ENCODE measurements at regions not wholly inside any gene's neighbourhood (a gene's known extent, or its start where the extent isn't known, plus 50 kb on each side); places are given as distances from the start of the nearest gene placed in this dataset.
A peak's percentile ranks its signal among the peaks of the same experiment; 100 is the strongest.
"Not testable (repeated sequence)": the region's sequence is repeated elsewhere in the genome, so short reads cannot be mapped to it uniquely, and the experiment has no call there.

GRCh38 chr20:30286157-30286556 lies 971.3 kb upstream of the DEFB115 start:
- Histone ChIP-seq H3K9me3 (ENCODE audit: severe bottlenecking) (peaks cover 2% of the 10 kb centered on the region), H3K4me3 (ENCODE audit: severe bottlenecking) (no peak overlapping the region), H3K27ac (ENCODE audit: poor library complexity, severe bottlenecking) (no peak overlapping the region), H3K36me3 (ENCODE audit: low read depth) (no peaks in the 10 kb centered on the region), H3K27me3 (ENCODE audit: insufficient read depth, poor library complexity, severe bottlenecking) (no peaks in the 10 kb centered on the region), H3K4me1 (ENCODE audit: insufficient read depth, poor library complexity, severe bottlenecking) (peaks cover 4% of the 10 kb centered on the region)
- ATAC-seq (ENCODE audit: low read depth) (no peak), DNase-seq (ENCODE audit: low spot score) (peak; percentile 83)
- peak; percentile 17 for TF ChIP-seq CTCF (IDR thresholded peaks at IDR 0.05; ENCODE audit: poor library complexity, severe bottlenecking)

GRCh38 chr20:30287459-30287858 lies 970.0 kb upstream of the DEFB115 start:
- not testable (repeated sequence) for H3K27me3 ChIP-seq (ENCODE audit: insufficient read depth, poor library complexity, severe bottlenecking); H3K4me3 ChIP-seq (ENCODE audit: severe bottlenecking); H3K9me3 ChIP-seq (ENCODE audit: severe bottlenecking); ATAC-seq (ENCODE audit: low read depth); H3K4me1 ChIP-seq (ENCODE audit: insufficient read depth, poor library complexity, severe bottlenecking); H3K36me3 ChIP-seq (ENCODE audit: low read depth); H3K27ac ChIP-seq (ENCODE audit: poor library complexity, severe bottlenecking); DNase-seq (ENCODE audit: low spot score)

- TF ChIP-seq CTCF (IDR thresholded peaks at IDR 0.05; ENCODE audit: poor library complexity, severe bottlenecking): no peak
- H3K27ac ChIP-seq (ENCODE audit: poor library complexity, severe bottlenecking): no peak overlapping the region
- no peak overlapping the region for H3K4me3 ChIP-seq (ENCODE audit: severe bottlenecking)
- H3K36me3 ChIP-seq (ENCODE audit: low read depth): no peaks in the 10 kb centered on the region
- peaks cover 4% of the 10 kb centered on the region for H3K4me1 ChIP-seq (ENCODE audit: insufficient read depth, poor library complexity, severe bottlenecking)
- no peak for DNase-seq (ENCODE audit: low spot score)
- no peaks in the 10 kb centered on the region for H3K27me3 ChIP-seq (ENCODE audit: insufficient read depth, poor library complexity, severe bottlenecking)
- no peak for ATAC-seq (ENCODE audit: low read depth)
- peaks cover 3% of the 10 kb centered on the region for H3K9me3 ChIP-seq (ENCODE audit: severe bottlenecking)
Measured at GRCh38 chr20:30288346-30288745, 969.1 kb upstream of the DEFB115 start.

- not testable (repeated sequence) for H3K4me1 ChIP-seq (ENCODE audit: insufficient read depth, poor library complexity, severe bottlenecking); H3K36me3 ChIP-seq (ENCODE audit: low read depth); DNase-seq (ENCODE audit: low spot score); H3K4me3 ChIP-seq (ENCODE audit: severe bottlenecking); H3K27me3 ChIP-seq (ENCODE audit: insufficient read depth, poor library complexity, severe bottlenecking); H3K27ac ChIP-seq (ENCODE audit: poor library complexity, severe bottlenecking); ATAC-seq (ENCODE audit: low read depth); H3K9me3 ChIP-seq (ENCODE audit: severe bottlenecking)
Measured at GRCh38 chr20:30289049-30289448, 968.4 kb upstream of the DEFB115 start.

GRCh38 chr20:30289711-30290141 lies 967.7 kb upstream of the DEFB115 start:
- H3K36me3 ChIP-seq (ENCODE audit: low read depth); H3K9me3 ChIP-seq (ENCODE audit: severe bottlenecking); H3K4me1 ChIP-seq (ENCODE audit: insufficient read depth, poor library complexity, severe bottlenecking); H3K27ac ChIP-seq (ENCODE audit: poor library complexity, severe bottlenecking); H3K4me3 ChIP-seq (ENCODE audit: severe bottlenecking); DNase-seq (ENCODE audit: low spot score); H3K27me3 ChIP-seq (ENCODE audit: insufficient read depth, poor library complexity, severe bottlenecking): not testable (repeated sequence)
- 0 out of 3 replicates have a peak, but pooled peaks have one; percentile 12 for ATAC-seq (ENCODE audit: low read depth)

GRCh38 chr20:30290361-30291063 lies 967.0 kb upstream of the DEFB115 start:
- H3K4me3 ChIP-seq (ENCODE audit: severe bottlenecking); H3K27me3 ChIP-seq (ENCODE audit: insufficient read depth, poor library complexity, severe bottlenecking); DNase-seq (ENCODE audit: low spot score); H3K36me3 ChIP-seq (ENCODE audit: low read depth); H3K9me3 ChIP-seq (ENCODE audit: severe bottlenecking); H3K4me1 ChIP-seq (ENCODE audit: insufficient read depth, poor library complexity, severe bottlenecking); H3K27ac ChIP-seq (ENCODE audit: poor library complexity, severe bottlenecking): not testable (repeated sequence)
- TF ChIP-seq CTCF (IDR thresholded peaks at IDR 0.05; ENCODE audit: poor library complexity, severe bottlenecking): peak; percentile 15
- ATAC-seq (ENCODE audit: low read depth): peak; percentile 44; the same call in 2 of the 3 replicates

GRCh38 chr20:30291064-30291379 lies 966.4 kb upstream of the DEFB115 start:
- not testable (repeated sequence) for DNase-seq (ENCODE audit: low spot score); H3K9me3 ChIP-seq (ENCODE audit: severe bottlenecking); H3K36me3 ChIP-seq (ENCODE audit: low read depth); H3K4me1 ChIP-seq (ENCODE audit: insufficient read depth, poor library complexity, severe bottlenecking); ATAC-seq (ENCODE audit: low read depth); H3K27me3 ChIP-seq (ENCODE audit: insufficient read depth, poor library complexity, severe bottlenecking); H3K27ac ChIP-seq (ENCODE audit: poor library complexity, severe bottlenecking); H3K4me3 ChIP-seq (ENCODE audit: severe bottlenecking)

- not testable (repeated sequence) for H3K27me3 ChIP-seq (ENCODE audit: insufficient read depth, poor library complexity, severe bottlenecking); ATAC-seq (ENCODE audit: low read depth); H3K4me1 ChIP-seq (ENCODE audit: insufficient read depth, poor library complexity, severe bottlenecking); H3K9me3 ChIP-seq (ENCODE audit: severe bottlenecking); DNase-seq (ENCODE audit: low spot score); H3K27ac ChIP-seq (ENCODE audit: poor library complexity, severe bottlenecking); H3K4me3 ChIP-seq (ENCODE audit: severe bottlenecking); H3K36me3 ChIP-seq (ENCODE audit: low read depth)
Measured at GRCh38 chr20:30291686-30292085, 965.8 kb upstream of the DEFB115 start.

GRCh38 chr20:30295396-30295795 lies 962.1 kb upstream of the DEFB115 start:
- not testable (repeated sequence) for H3K27me3 ChIP-seq (ENCODE audit: insufficient read depth, poor library complexity, severe bottlenecking); H3K9me3 ChIP-seq (ENCODE audit: severe bottlenecking)

More at GRCh38 chr20:30295396-30295795, 962.1 kb upstream of the DEFB115 start:
- not testable (repeated sequence) for H3K4me3 ChIP-seq (ENCODE audit: severe bottlenecking); ATAC-seq (ENCODE audit: low read depth); H3K27ac ChIP-seq (ENCODE audit: poor library complexity, severe bottlenecking); DNase-seq (ENCODE audit: low spot score); H3K36me3 ChIP-seq (ENCODE audit: low read depth); H3K4me1 ChIP-seq (ENCODE audit: insufficient read depth, poor library complexity, severe bottlenecking)

Measured in RWPE2 (cell line).